Mucosa of descending colon (tissue), 3 donors: ENCODE measurements at regions not wholly inside any gene's neighbourhood (a gene's known extent, or its start where the extent isn't known, plus 50 kb on each side); places are given as distances from the start of the nearest gene placed in this dataset.
"Not testable (repeated sequence)": the region's sequence is repeated elsewhere in the genome, so short reads cannot be mapped to it uniquely, and the experiment has no call there.

Experiments used
- ATAC-seq: fragments of 200-7000 bp; cut with Tn5 transposase; one replicate; pipeline ENCODE4 v1.9.1; 2020; ENCODE audit warnings: mild to moderate bottlenecking, moderate library complexity
- DNase-seq, 3 donors: peaks; one replicate each; pipeline ENCODE4 v3.0.0-alpha.2; 2020
- H3K36me3 ChIP-seq: fragments of 200-600 bp; one replicate; pipeline ENCODE4 v1.8.0; 2021; ENCODE audit warnings: low read depth, mild to moderate bottlenecking
- H3K4me1 ChIP-seq: fragments of 200-600 bp; one replicate; pipeline ENCODE4 v1.8.0; 2021; ENCODE audit warnings: low read depth, mild to moderate bottlenecking
- H3K4me3 ChIP-seq: fragments of 200-600 bp; one replicate; pipeline ENCODE4 v1.8.0; 2021; ENCODE audit warnings: mild to moderate bottlenecking
- H3K9me3 ChIP-seq: fragments of 200-600 bp; one replicate; pipeline ENCODE4 v1.8.0; 2021; ENCODE audit warnings: mild to moderate bottlenecking
- intact Hi-C, 2 donors: fragments of 100-400 bp; cut with DNase I in 1 of 2; cut with micrococcal nuclease in 1 of 2; formaldehyde crosslinking; loops; one replicate each; pipeline versions ENCODE4 v1.11.0 to v1.11.1; 2022; cut with DNase I, micrococcal nuclease
- TF ChIP-seq, protein P1 (sequence below): fragments of 200-600 bp; IDR thresholded peaks from one replicate; pipeline ENCODE4 v1.8.0; 2022; ENCODE audit warnings: antibody characterized with exemption, mild to moderate bottlenecking
- donor health status: DM: no; HTN: no; CAD: no; lungs with moderate emphysema.
- donor health status: DM: no; HTN: no; CAD: no.
- donor health status: DM: no; HTN: yes; CAD: no.

DNA sequence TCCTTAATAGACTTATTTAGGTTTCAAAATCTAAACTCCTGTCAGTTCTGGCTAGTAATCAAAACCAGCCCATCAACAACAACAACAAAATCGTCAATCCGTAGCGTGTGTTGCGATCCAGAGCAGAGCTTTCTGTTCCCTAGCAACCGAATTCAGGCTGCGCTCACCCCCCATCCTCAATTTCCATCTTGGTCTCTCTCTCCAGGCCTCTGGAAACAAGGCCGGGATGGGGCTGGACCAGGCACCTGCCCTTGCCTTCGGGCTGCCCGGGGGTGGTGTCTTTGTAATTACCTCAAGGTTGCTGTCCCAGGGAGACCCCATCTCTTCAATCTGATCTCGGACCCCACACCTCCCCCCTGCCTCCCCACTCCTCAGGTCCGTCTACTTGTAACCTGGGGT, 1341.5 kb downstream of the BRD1 start:
- TF ChIP-seq, protein P1, sequence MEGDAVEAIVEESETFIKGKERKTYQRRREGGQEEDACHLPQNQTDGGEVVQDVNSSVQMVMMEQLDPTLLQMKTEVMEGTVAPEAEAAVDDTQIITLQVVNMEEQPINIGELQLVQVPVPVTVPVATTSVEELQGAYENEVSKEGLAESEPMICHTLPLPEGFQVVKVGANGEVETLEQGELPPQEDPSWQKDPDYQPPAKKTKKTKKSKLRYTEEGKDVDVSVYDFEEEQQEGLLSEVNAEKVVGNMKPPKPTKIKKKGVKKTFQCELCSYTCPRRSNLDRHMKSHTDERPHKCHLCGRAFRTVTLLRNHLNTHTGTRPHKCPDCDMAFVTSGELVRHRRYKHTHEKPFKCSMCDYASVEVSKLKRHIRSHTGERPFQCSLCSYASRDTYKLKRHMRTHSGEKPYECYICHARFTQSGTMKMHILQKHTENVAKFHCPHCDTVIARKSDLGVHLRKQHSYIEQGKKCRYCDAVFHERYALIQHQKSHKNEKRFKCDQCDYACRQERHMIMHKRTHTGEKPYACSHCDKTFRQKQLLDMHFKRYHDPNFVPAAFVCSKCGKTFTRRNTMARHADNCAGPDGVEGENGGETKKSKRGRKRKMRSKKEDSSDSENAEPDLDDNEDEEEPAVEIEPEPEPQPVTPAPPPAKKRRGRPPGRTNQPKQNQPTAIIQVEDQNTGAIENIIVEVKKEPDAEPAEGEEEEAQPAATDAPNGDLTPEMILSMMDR: no peak
- intact Hi-C loops: no loop called here
- Histone ChIP-seq H3K4me1 (no peaks in the 10 kb centered on the region), H3K36me3 (no peaks in the 10 kb centered on the region), H3K9me3 (no peaks in the 10 kb centered on the region), H3K4me3 (no peak overlapping the region)
- no peak for ATAC-seq
- no peak for DNase-seq

DNA sequence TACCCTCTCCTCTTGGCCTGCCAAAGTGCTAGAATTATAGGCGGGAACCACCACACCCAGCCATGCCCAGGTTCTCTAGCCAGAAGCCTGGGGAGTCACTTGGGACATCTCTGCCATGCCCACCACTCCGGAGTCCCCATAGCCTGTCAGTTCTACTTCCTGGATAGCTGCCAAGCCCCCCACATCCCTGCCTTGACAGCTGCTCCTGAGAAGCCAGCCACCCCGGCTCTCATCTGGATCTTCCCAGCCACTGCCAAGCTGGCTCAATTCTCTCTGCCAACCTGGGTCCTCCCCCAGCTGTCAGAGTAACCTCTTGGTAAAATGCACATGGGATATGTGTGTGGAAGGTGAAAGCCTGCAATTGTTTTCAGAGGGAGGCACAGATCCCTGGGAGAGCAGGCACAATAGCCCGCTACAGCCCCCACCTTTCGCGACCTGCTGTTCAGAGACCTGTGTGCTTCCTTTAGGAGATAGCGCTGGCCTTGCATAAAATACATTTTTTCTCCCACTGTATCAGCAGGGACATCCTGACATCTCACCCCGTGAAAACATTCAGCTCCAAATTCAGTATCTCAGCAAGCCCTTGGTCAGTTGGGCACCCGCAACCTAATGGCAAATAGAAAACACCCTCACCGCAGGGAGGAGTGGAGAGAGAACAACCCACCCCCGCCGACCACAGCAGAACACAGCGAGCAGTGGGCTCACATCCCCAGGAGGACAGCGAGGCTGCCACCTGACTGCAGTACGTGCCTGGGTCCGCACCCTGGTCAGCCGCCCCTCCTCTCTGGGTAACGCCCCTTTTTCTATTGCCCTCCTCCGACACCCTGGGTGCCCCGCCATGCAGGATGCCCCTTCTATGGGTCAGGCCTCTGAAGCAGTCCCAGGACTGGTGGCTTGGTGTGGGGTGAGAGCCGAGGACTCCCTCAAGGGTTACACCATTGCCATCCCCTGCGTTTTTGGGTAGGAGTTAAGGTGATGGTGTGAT, 1342.2 kb downstream of the BRD1 start:
- no peaks in the 10 kb centered on the region for H3K36me3 ChIP-seq
- TF ChIP-seq, protein P1: no peak
- no peak for ATAC-seq
- H3K4me3 ChIP-seq: no peak overlapping the region
- DNase-seq: no peak
- no peaks in the 10 kb centered on the region for H3K9me3 ChIP-seq
- intact Hi-C loops: no loop called here
- H3K4me1 ChIP-seq: no peaks in the 10 kb centered on the region

DNA sequence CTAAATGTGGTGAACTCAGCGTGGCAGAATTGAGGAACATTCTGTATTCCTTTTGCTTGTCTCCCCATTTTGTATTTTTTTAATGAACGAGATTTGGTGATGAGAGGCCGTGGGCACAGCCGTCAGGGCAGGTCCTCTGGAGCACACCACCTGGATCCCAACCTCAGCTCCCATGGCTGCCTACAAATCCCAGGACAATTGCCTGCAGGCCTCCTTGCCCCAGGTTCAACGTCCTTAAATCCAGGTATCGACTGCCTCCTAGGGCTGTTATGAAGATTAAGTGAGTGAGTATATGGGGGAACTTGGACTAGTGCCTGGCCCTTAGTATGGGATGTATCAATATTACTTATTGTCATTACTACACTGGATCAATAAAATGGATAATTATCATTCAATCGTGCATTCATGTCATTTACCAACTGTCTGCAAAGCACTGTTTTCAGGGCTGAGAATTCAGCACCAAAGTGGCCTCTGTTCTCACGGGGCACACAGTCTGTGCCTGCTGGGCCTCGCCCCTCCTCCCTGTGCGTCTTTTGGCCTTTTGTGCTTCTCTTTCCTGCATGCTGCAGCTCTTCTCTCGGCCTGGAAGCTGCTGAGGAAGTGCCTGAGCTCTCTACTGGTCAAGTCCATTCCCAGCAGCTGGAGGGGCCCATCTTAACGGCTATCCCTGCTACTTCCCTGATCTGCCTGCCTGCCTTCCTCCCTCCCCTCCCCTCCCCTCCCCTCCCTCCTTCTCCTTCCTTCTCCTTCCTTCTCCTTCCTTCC, 1343.7 kb downstream of the BRD1 start:
- no peak for DNase-seq
- no peaks in the 10 kb centered on the region for H3K4me1 ChIP-seq
- ATAC-seq: no peak
- H3K4me3 ChIP-seq: no peak overlapping the region
- TF ChIP-seq, protein P1: no peak
- no peaks in the 10 kb centered on the region for H3K36me3 ChIP-seq
- H3K9me3 ChIP-seq: no peaks in the 10 kb centered on the region
- intact Hi-C loops: no loop called here

DNA sequence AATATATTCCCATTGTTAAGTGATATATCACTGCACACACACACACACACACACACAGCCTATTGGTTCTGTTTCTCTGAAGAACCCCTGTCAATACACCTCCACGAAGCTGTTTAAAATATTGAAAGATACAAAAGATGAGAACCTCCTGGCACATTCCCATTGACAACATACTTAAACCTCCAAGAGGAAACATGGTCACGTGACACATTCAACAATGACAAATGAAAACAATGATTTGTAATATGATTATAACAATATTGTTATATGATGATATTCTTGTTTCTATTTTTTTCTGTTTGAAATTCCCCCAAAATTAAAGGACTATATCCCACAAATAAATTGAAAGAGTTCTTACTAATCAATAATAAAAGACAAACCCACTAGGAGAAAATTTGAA, 1344.9 kb downstream of the BRD1 start:
- intact Hi-C loops: no loop called here
- Histone ChIP-seq H3K36me3 (no peaks in the 10 kb centered on the region), H3K9me3 (no peaks in the 10 kb centered on the region), H3K4me1 (no peaks in the 10 kb centered on the region), H3K4me3 (no peak overlapping the region)
- DNase-seq: no peak
- no peak for ATAC-seq
- TF ChIP-seq, protein P1: no peak

DNA sequence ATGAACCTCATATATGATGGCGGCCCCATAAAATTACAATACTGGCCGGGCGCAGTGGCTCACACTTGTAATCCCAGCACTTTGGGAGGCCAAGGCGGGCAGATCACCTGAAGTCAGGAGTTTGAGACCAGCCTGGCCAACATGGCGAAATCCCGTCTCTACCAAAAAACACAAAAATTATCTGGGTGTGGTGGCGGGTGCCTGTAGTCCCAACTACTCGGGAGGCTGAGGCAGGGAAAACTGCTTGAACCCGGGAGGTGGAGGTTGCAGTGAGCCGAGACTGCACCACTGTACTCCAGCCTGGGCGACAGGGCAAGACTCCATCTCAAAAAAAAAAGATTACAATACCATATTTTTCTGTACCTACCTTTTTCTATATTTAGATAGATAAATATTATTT, 1345.5 kb downstream of the BRD1 start:
- intact Hi-C loops, DNase-seq, ATAC-seq: not testable (repeated sequence)

DNA sequence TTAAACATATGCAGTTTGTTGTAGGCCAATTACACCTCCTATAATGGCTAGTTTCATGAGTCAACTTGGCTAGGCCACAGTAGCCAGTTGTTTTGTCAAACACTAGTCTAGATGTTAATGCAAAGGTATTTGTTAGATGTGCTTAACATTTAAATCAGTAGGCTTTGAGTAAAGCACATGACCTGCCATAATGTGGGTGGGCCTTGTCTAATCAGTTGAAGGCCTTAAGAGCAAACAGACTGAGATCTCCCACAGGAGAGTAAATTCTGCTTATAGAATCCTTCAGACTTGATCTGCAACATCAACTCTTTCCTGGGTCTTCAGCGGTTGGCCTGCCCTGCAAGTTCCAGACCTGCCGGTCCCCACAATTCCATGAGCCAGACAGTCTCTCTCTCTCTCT, 1345.9 kb downstream of the BRD1 start:
- TF ChIP-seq, protein P1: no peak

More for the DNA sequence above, 1345.5 kb downstream of the BRD1 start:
- not testable (repeated sequence) for H3K4me1 ChIP-seq, H3K4me3 ChIP-seq, H3K9me3 ChIP-seq, H3K36me3 ChIP-seq

More for the DNA sequence above, 1345.9 kb downstream of the BRD1 start:
- no peak overlapping the region for H3K4me3 ChIP-seq
- no peaks in the 10 kb centered on the region for H3K9me3 ChIP-seq
- no peaks in the 10 kb centered on the region for H3K4me1 ChIP-seq
- ATAC-seq (no peak), DNase-seq (no peak)
- intact Hi-C loops: no loop called here
- H3K36me3 ChIP-seq: no peaks in the 10 kb centered on the region
